GM23338 (cell line): ENCODE measurements at regions not wholly inside any gene's neighbourhood (a gene's known extent, or its start where the extent isn't known, plus 50 kb on each side); places are given as distances from the start of the nearest gene placed in this dataset.

ENCODE experiments used
- ATAC-seq: fragments of 200-7000 bp; cut with Tn5 transposase; 3 replicates; pipeline ENCODE4 v1.9.1; 2020
- DNase-seq: peaks from one replicate; pipeline ENCODE4 v3.0.0-alpha.2; 2015; ENCODE audit warnings: low spot score
- H2AFZ ChIP-seq: fragments of 200-600 bp; sonication (generic); 2 replicates; pipeline ENCODE4 v1.8.0; 2016; ENCODE audit warnings: antibody characterized with exemption, mild to moderate bottlenecking, moderate library complexity
- H3F3A ChIP-seq: fragments of 200-600 bp; sonication (generic); replicated peaks from 2 replicates; pipeline ENCODE4 v1.8.0; 2017; ENCODE audit warnings: antibody characterized with exemption, mixed run types, low read depth
- H3K27ac ChIP-seq: fragments of 200-600 bp; sonication (generic); 2 replicates; pipeline ENCODE4 v1.6.1; 2016; ENCODE audit warnings: low read depth
- H3K27me3 ChIP-seq: fragments of 200-600 bp; sonication (generic); 2 replicates; pipeline ENCODE4 v1.8.0; 2016; ENCODE audit warnings: mild to moderate bottlenecking, mixed run types, moderate library complexity; ENCODE audit not compliant: insufficient read depth
- H3K36me3 ChIP-seq: fragments of 200-600 bp; sonication (generic); 2 replicates; pipeline ENCODE4 v1.8.0; 2016; ENCODE audit warnings: mild to moderate bottlenecking; ENCODE audit not compliant: insufficient read depth
- H3K4me1 ChIP-seq: fragments of 200-600 bp; sonication (generic); 2 replicates; pipeline ENCODE4 v1.8.0; 2016; ENCODE audit warnings: mild to moderate bottlenecking, moderate library complexity; ENCODE audit not compliant: insufficient read depth
- H3K4me2 ChIP-seq: fragments of 200-600 bp; sonication (generic); 2 replicates; pipeline ENCODE4 v1.7.1; 2017; ENCODE audit warnings: mixed run types
- H3K4me3 ChIP-seq: fragments of 200-600 bp; sonication (generic); 2 replicates; pipeline ENCODE4 v1.6.1; 2016; ENCODE audit warnings: mixed run types
- H3K79me2 ChIP-seq: fragments of 200-600 bp; sonication (generic); replicated peaks from 2 replicates; pipeline ENCODE4 v1.8.0; 2017; ENCODE audit warnings: mild to moderate bottlenecking; ENCODE audit not compliant: insufficient read depth
- H3K9me2 ChIP-seq: fragments of 200-600 bp; sonication (generic); 2 replicates; pipeline ENCODE4 v1.8.0; 2017; ENCODE audit not compliant: insufficient read depth
- H4K20me1 ChIP-seq: fragments of 200-600 bp; sonication (generic); replicated peaks from 2 replicates; pipeline ENCODE4 v1.8.0; 2017; ENCODE audit warnings: mild to moderate bottlenecking; ENCODE audit not compliant: insufficient read depth
- H3K27ac Mint-ChIP-seq: 2 replicates; pipeline ENCODE4 v1.8.0; 2020; ENCODE audit warnings: inconsistent platforms, mild to moderate bottlenecking, moderate library complexity, mixed read lengths
- H3K27me3 Mint-ChIP-seq: 3 replicates; pipeline ENCODE4 v1.8.0; 2022; ENCODE audit warnings: low read depth, mild to moderate bottlenecking, moderate library complexity, mixed read lengths, inconsistent platforms; ENCODE audit not compliant: insufficient read depth, poor library complexity
- H3K36me3 Mint-ChIP-seq: 3 replicates; pipeline ENCODE4 v1.8.0; 2021; ENCODE audit warnings: low read depth, mild to moderate bottlenecking, inconsistent platforms, moderate library complexity, mixed read lengths
- H3K4me1 Mint-ChIP-seq: 3 replicates; pipeline ENCODE4 v1.8.0; 2020; ENCODE audit warnings: mild to moderate bottlenecking, inconsistent platforms, mixed read lengths
- H3K4me3 Mint-ChIP-seq: 3 replicates; pipeline ENCODE4 v1.8.0; 2021; ENCODE audit warnings: moderate library complexity, mild to moderate bottlenecking, inconsistent platforms, mixed read lengths
- H3K9me3 Mint-ChIP-seq: 3 replicates; pipeline ENCODE4 v1.8.0; 2020; ENCODE audit warnings: moderate library complexity, mild to moderate bottlenecking, inconsistent platforms, mixed read lengths
- CREB1 ChIP-seq: fragments of 250-450 bp; sonication (Bioruptor Pico); IDR thresholded peaks from 2 replicates; pipeline ENCODE4 v1.5.0; 2020; ENCODE audit warnings: low read depth, mild to moderate bottlenecking, moderate library complexity
- EZH2phosphoT487 ChIP-seq: fragments of 200-600 bp; sonication (generic); IDR thresholded peaks from one replicate; pipeline ENCODE4 v1.8.1; 2018; ENCODE audit warnings: antibody characterized with exemption; ENCODE audit not compliant: unreplicated experiment
- NANOG ChIP-seq: IDR thresholded peaks from 2 replicates; pipeline ENCODE4 v1.6.1; 2016; ENCODE audit warnings: antibody characterized with exemption, borderline replicate concordance
- STAT1 ChIP-seq: IDR thresholded peaks from one replicate; pipeline ENCODE4 v1.6.1; 2016; ENCODE audit warnings: antibody characterized with exemption; ENCODE audit not compliant: unreplicated experiment
- ZNF331 ChIP-seq: fragments of 250-450 bp; sonication (Bioruptor Pico); IDR thresholded peaks from 2 replicates; pipeline ENCODE4 v1.5.0; 2020; ENCODE audit warnings: low read depth, mild to moderate bottlenecking, moderate library complexity
- ZNF462 ChIP-seq: fragments of 250-450 bp; sonication (Bioruptor Pico); IDR thresholded peaks from 2 replicates; pipeline ENCODE4 v1.5.0; 2020; ENCODE audit warnings: mild to moderate bottlenecking, moderate library complexity
- TF ChIP-seq, protein P1 (sequence below), 2 experiments: fragments of 200-600 bp in 1 of 2; sonication (generic) in 1 of 2; conservative IDR thresholded peaks; 2 replicates each; pipeline versions ENCODE4 v1.5.1 to v1.6.1; 2016 to 2017; ENCODE audit warnings: antibody characterized with exemption in 2 of 2, low read depth in 2 of 2, mild to moderate bottlenecking in 2 of 2, moderate library complexity in 1 of 2

DNA sequence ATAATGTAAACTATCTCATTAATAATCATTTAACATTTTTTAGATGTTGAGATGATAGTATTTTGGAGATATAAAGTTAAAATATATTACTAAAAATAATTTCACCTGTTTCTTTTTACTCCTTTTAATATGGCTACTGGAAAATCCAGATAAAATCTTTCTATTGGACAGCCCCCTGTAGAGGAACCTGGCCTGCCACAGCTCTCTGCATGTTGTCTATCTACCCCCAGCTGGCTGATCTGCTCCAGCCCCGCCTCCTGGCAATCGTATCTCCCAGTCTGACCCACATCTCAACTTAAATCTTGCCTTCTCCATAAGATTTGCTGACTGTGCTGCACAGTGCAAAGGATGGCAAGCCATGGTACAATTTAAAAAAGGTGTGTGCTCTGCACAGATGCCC lies 182.8 kb downstream of the SIPA1L2 start:
- no peaks in the 10 kb centered on the region for H3K4me1 ChIP-seq
- H3K4me3 ChIP-seq: no peak overlapping the region
- Mint-ChIP-seq H3K4me3 (no peak overlapping the region), H3K27me3 (peaks cover 7% of the 10 kb centered on the region), H3K36me3 (no peaks in the 10 kb centered on the region), H3K4me1 (peaks cover 7% of the 10 kb centered on the region; the same call in 2 of the 3 replicates), H3K9me3 (no peaks in the 10 kb centered on the region), H3K27ac (no peak overlapping the region)
- no peaks in the 10 kb centered on the region for H3F3A ChIP-seq
- H2AFZ ChIP-seq: no peak overlapping the region
- no peaks in the 10 kb centered on the region for H4K20me1 ChIP-seq
- no peaks in the 10 kb centered on the region for H3K27me3 ChIP-seq
- H3K9me2 ChIP-seq: no peaks in the 10 kb centered on the region
- ATAC-seq: no peak
- no peaks in the 10 kb centered on the region for H3K79me2 ChIP-seq
- DNase-seq: no peak
- H3K36me3 ChIP-seq: no peaks in the 10 kb centered on the region
- no peak for TF ChIP-seq ZNF331 (CRISPR knock-in tag)
- H3K27ac ChIP-seq: no peak overlapping the region
- H3K4me2 ChIP-seq: no peak overlapping the region

DNA sequence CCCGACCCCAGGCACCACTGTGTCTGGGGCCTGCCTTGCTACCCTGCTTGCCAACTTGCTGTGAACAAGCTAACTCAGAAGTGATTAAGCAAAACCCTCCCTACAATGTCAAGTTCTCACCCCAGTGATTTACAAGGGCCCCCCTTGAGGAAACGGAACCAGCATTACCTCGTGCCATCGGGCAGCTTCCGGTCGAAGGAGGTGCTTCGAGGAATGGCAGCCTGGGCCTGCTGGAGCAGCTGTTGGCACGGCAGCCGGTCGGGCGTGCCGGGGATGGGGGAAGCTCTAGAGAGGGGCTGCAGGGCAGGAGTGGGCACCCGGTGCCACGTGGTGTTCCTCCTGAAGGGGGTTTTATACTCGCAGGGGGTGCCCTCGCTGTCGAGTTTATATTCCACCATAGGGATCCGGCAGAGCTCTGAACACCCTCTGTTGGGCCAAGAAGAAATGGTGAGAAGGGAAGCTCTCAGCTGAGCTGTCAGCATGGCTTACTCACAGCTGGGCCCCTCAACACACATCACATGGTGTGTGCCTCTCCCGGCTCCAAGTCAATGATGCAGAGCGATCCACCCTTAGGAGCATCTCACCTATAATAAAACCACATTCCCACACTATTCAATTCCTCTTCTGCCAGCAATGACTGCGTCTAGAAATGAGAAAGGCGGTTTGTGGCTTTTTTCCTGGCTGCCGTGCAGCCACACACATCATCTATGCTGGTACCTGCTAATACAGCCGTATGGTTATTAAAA lies 184.4 kb downstream of the SIPA1L2 start:
- H3K4me1 Mint-ChIP-seq: peaks cover 6% of the 10 kb centered on the region; the same call in 2 of the 3 replicates
- ATAC-seq: no peak

GRCh38 chr1:232443372-232443771 lies 186.6 kb downstream of the SIPA1L2 start:
- no peak for ATAC-seq
- Mint-ChIP-seq H3K27me3 (peaks cover 8% of the 10 kb centered on the region), H3K4me1 (peaks cover 15% of the 10 kb centered on the region), H3K4me3 (no peak overlapping the region), H3K27ac (no peak overlapping the region), H3K36me3 (no peaks in the 10 kb centered on the region; the same call in 2 of the 3 replicates), H3K9me3 (no peaks in the 10 kb centered on the region)
- H4K20me1 ChIP-seq: no peaks in the 10 kb centered on the region
- no peaks in the 10 kb centered on the region for H3F3A ChIP-seq
- H3K79me2 ChIP-seq: no peaks in the 10 kb centered on the region
- H3K9me2 ChIP-seq: no peaks in the 10 kb centered on the region
- no peak overlapping the region for H3K4me3 ChIP-seq
- H3K27me3 ChIP-seq: no peaks in the 10 kb centered on the region
- H3K27ac ChIP-seq: no peak overlapping the region
- no peak overlapping the region for H2AFZ ChIP-seq
- no peak overlapping the region for H3K4me2 ChIP-seq
- no peak for DNase-seq
- peaks cover 5% of the 10 kb centered on the region; the same call in 1 of the 2 replicates for H3K4me1 ChIP-seq
- H3K36me3 ChIP-seq: no peaks in the 10 kb centered on the region
- no peak for TF ChIP-seq ZNF462

More for the DNA sequence above, 184.4 kb downstream of the SIPA1L2 start:
- Histone ChIP-seq H3F3A (no peaks in the 10 kb centered on the region), H3K79me2 (no peaks in the 10 kb centered on the region), H2AFZ (no peak overlapping the region), H3K4me3 (no peak overlapping the region), H3K27ac (no peak overlapping the region), H3K36me3 (no peaks in the 10 kb centered on the region), H3K9me2 (no peaks in the 10 kb centered on the region), H3K4me1 (no peaks in the 10 kb centered on the region), H3K27me3 (no peaks in the 10 kb centered on the region), H4K20me1 (no peaks in the 10 kb centered on the region), H3K4me2 (no peak overlapping the region)
- TF ChIP-seq NANOG (no peak), STAT1 (no peak), CREB1 (CRISPR knock-in tag) (no peak), EZH2phosphoT487 (no peak)
- TF ChIP-seq, protein P1, sequence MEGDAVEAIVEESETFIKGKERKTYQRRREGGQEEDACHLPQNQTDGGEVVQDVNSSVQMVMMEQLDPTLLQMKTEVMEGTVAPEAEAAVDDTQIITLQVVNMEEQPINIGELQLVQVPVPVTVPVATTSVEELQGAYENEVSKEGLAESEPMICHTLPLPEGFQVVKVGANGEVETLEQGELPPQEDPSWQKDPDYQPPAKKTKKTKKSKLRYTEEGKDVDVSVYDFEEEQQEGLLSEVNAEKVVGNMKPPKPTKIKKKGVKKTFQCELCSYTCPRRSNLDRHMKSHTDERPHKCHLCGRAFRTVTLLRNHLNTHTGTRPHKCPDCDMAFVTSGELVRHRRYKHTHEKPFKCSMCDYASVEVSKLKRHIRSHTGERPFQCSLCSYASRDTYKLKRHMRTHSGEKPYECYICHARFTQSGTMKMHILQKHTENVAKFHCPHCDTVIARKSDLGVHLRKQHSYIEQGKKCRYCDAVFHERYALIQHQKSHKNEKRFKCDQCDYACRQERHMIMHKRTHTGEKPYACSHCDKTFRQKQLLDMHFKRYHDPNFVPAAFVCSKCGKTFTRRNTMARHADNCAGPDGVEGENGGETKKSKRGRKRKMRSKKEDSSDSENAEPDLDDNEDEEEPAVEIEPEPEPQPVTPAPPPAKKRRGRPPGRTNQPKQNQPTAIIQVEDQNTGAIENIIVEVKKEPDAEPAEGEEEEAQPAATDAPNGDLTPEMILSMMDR (conservative IDR thresholded peaks at IDR 0.05; ENCODE audit: low read depth in 2 of 2): no peak
- Mint-ChIP-seq H3K36me3 (no peaks in the 10 kb centered on the region), H3K27ac (no peak overlapping the region), H3K27me3 (peaks cover 3% of the 10 kb centered on the region), H3K4me3 (no peak overlapping the region), H3K9me3 (no peaks in the 10 kb centered on the region)
- no peak for DNase-seq
